GM19035 (cell line): ENCODE measurements at regions not wholly inside any gene's neighbourhood (a gene's known extent, or its start where the extent isn't known, plus 50 kb on each side); places are given as distances from the start of the nearest gene placed in this dataset.

Experiments
- ATAC-seq: cut with Tn5 transposase; IDR thresholded peaks from one replicate; pipeline ENCODE4 v1.9.1; 2021; ENCODE audit not compliant: unreplicated experiment

GRCh38 chr7:35399840-35400239, 145.9 kb upstream of the TBX20 start:
- ATAC-seq, result no peak

DNA sequence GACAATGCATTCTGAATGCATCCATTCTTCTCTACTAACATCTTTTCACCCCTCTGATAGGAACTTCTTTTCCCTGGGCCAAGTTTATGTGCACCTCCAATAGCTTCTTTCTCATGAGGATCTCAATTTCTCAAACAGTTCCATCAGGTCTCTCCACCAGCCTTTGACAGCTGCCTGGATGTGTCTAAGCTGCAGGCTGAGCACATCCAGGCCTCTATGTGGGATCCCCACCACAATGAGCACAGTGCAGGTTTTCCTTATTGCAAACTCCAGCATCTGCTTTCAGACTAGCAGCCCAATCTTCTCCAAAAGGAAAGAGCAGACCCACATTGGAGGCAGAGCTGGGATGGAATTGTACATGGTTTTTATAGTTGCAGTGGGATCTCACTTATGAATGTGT, 145.3 kb upstream of the TBX20 start:
- no peak for ATAC-seq

GRCh38 chr7:35398518-35398917, 144.6 kb upstream of the TBX20 start:
- ATAC-seq, result no peak

DNA sequence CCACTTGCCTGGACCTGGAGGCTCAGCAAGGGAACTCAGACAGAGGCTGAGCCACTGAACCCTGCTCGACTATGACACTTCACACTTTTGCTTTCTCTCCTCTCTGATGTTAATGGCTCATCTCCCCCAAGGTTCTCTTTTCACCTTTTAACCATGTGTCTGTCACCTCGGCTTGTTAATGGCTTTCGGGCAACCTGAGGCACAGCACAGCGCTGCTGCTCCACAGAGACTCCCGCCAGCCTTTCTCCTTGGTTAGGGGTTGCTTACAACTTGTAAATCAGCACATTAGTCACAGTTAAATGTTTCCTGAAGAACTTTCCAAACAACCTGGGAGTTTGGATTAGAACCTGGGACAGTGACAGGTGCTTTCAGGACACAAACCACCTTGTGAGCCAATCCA, 136.2 kb upstream of the TBX20 start:
- no peak for ATAC-seq

GRCh38 chr7:35389636-35390035, 135.7 kb upstream of the TBX20 start:
- ATAC-seq, result no peak

GRCh38 chr7:35386816-35387706, 133.2 kb upstream of the TBX20 start:
- ATAC-seq, result no peak

- ATAC-seq, result no peak
Measured at GRCh38 chr7:35386082-35386815, 132.3 kb upstream of the TBX20 start.

GRCh38 chr7:35384761-35385700, 131.1 kb upstream of the TBX20 start:
- ATAC-seq, result no peak

DNA sequence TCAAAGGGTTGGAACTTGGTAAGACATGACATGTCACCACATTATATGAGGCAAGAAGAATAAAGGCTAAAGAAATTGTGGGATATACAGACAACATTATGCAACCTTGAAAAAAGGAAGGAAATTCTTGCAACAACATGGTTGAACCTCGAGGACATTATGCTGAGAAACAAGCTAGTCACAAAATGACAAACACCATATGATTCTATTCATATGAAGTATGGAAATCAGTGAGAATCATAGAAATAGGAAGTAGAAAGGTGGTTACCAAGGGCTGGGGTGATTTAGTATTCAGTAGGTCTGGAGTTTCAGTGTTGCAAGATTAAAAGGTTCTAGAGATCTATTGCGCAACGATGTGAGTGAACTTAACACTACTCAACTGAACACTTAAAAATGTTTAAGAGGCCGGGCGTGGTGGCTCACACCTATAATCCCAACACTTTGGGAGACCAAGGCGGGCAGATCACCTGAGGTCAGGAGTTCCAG, 126.9 kb upstream of the TBX20 start:
- no peak for ATAC-seq

DNA sequence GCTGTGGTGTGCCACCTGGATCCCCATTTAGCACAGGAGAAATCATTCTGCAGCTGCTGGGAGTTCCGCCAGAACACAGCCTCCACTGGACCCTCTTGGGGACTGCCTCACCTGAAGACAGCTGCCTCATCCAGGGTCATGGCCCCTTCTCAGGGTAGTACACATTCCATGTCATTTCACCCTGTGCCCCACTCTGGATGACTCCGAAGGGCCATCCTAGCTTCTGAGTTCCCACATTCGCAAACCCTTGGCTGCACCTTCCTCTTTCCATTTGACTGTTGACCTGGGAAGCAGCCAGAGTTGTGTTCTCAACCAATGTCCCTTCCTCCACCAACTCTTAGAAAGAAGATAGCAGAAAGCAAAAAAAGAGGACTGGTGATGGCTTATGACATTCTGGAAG, 125.6 kb upstream of the TBX20 start:
- ATAC-seq, result no peak

DNA sequence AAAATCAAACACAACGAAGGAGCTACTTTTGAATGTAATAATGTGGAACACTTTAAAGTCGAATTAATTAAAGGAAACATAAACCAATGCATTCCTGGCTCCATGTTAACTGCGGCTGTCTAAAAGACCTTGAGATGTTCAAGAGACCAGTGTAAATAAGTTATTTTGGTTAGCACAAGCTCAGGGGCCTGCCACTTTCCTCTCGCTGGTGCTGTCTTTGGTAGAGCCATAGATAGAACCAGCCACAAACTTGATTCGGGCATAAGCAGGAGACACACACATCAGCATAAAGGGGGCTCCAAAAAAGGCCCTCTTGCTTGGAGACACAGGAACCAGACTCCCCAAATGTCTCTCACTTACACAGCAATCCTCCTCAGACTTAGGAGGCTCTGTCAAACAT, 121.6 kb upstream of the TBX20 start:
- ATAC-seq, result no peak

GRCh38 chr7:35374858-35375257, 121.0 kb upstream of the TBX20 start:
- ATAC-seq, result no peak

DNA sequence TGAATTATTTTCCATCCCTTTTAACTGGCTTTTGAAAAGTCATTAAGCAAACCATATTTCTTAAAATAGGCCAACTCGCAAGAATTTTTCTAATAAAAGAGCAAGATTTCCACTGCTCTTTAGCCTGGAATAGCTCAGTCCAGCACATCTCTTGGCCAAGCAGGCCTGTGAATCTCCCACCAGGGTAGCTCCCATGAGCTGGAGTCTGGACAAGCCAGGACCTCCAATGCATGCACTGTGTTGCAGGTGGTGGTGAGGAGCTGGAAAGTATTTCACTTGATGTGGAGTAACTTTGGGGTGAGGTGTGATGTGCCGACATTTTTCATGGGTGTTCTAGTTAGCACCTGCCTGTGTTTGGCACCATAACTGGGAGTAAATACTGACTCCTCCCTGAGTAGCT, 117.3 kb upstream of the TBX20 start:
- no peak for ATAC-seq

GRCh38 chr7:35370687-35371086, 116.8 kb upstream of the TBX20 start:
- no peak for ATAC-seq

DNA sequence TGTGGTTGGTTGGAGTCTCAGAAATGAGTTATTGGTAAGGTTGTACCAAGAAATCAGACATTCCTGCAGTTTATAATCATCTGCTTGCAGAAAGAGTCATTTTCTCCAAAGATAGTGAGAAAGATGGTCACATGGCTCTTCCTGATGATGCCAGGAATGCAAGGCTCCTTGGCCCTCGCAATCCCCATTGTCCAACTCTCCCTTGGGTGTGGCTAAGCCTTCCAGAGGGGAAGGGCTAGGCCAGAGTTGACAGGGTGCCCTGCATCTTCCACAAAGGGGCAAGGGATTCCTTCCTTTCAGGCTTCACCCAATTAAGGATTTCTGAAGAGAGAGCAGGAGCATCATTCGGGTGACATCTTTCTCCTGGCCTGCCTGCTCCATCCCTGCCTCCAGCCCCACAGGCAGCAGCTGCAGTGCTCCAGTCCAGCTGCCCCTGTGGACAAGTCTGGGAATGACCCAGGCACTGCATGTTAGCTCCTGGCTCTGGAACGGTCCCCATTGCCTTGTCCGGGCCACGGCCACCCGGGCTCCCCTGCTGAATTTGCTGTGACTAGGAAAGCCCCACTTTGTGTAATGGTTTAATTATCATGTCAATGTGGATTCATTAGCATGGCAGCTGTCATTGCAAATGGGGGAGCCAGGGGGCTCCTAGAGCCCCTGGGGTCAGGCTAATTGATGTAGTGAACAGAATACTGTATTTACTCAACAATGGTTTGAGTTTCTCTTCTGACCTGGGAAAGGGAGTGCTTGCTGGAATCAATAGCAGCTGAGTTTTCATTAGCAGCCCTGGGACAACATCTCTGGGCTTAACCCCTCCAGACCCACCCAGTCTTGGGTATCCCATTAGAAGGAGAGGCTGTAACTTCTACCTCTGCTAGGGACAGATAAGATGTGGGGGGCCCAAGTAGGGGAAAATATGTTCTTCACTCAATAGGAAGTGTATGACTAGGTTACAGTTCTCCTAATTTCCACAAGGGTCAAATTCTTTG, 112.6 kb upstream of the TBX20 start:
- ATAC-seq, result no peak

GRCh38 chr7:35365523-35365922, 111.6 kb upstream of the TBX20 start:
- ATAC-seq, result no peak

- ATAC-seq, result no peak
Measured at GRCh38 chr7:35362341-35362740, 108.4 kb upstream of the TBX20 start.

DNA sequence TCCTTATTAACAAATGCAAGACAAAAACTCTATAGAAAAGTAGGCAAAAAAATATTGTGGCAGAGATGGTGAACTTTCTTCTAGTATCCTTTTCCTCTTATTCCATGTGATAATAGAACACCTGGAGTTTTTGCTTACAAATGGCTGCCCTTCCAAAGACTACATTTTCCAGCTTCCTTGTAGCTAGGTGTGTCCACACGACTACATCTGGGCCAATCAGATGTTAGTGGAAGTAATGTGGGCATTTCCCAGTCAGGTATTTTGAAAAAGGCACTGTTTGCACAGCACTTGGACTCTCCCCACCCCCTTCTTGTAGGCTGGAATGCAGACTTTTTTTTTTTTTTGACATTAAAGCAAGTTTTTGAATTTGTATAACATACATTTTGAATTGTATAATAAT, 105.5 kb upstream of the TBX20 start:
- no peak for ATAC-seq

DNA sequence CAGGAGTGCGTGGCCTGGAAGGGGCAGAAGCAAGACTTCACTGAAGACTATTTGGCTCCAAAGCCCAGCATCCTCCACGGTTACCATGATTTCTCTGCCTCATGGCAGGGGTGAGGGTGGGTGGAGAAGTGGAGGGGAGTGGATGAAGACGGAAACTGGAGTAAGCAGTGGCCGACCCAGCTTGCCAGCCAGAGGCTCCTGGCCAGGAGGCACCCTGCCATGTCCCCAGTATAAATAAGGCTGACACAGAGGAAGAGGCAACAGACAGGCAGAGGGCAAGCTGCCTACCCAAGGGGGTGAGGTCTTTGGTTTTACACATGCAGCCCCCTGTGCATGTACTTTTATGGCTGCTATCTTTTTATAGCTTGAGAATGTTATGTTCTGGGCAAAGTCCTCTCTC, 102.6 kb upstream of the TBX20 start:
- no peak for ATAC-seq

DNA sequence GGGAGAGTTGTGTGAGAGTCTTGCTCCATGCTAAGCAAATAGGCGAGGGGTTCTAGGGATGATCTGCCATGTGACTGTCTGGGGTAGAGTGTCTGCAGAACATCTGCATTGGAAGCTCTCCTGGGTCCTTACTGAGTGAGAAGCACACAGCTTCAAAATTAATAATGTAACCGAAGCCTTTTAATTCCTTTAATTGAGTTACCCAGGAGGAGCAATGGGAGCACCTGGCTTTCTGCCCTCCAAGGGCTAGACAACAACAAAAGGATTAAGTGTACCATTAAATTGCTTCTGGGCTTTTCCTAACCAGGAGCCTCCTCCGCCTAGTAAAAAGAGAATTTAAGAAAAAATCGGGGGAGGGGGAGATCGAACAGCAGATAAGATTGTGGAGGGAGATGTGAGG, 102.0 kb upstream of the TBX20 start:
- no peak for ATAC-seq
